Endothelial cell of umbilical vein (primary cell): ENCODE measurements at regions not wholly inside any gene's neighbourhood (a gene's known extent, or its start where the extent isn't known, plus 50 kb on each side); places are given as distances from the start of the nearest gene placed in this dataset.

Source experiments
- CTCF ChIP-seq, 2 donors: IDR thresholded peaks; 1 replicate in 1 of 2; 2 replicates in 1 of 2; pipeline ENCODE4 v1.5.1; 2011; ENCODE audit warnings: low read length in 2 of 2, mild to moderate bottlenecking in 2 of 2, moderate library complexity in 2 of 2, control low read depth in 1 of 2, inconsistent platforms in 1 of 2, low read depth in 1 of 2; ENCODE audit not compliant: insufficient read depth in 1 of 2; ENCODE audit errors: extremely low read depth in 1 of 2
- EZH2 ChIP-seq: IDR thresholded peaks from 2 replicates; pipeline ENCODE4 v1.6.1; 2012; ENCODE audit warnings: borderline replicate concordance, low read depth, mild to moderate bottlenecking, moderate library complexity, low read length, inconsistent platforms; ENCODE audit not compliant: severe bottlenecking
- FOS ChIP-seq: IDR thresholded peaks from 2 replicates; pipeline ENCODE4 v1.6.1; 2011; ENCODE audit warnings: mild to moderate bottlenecking, low read length, moderate library complexity, borderline replicate concordance; ENCODE audit not compliant: insufficient read depth
- JUN ChIP-seq: IDR thresholded peaks from 2 replicates; pipeline ENCODE4 v1.6.1; 2011; ENCODE audit warnings: borderline replicate concordance, low read depth; ENCODE audit not compliant: insufficient read length, insufficient read depth
- POLR2AphosphoS5 ChIP-seq: IDR thresholded peaks from 2 replicates; pipeline ENCODE4 v1.6.1; 2012; ENCODE audit warnings: low read depth, mild to moderate bottlenecking, control low read depth, low read length, moderate library complexity; ENCODE audit not compliant: insufficient read depth

DNA sequence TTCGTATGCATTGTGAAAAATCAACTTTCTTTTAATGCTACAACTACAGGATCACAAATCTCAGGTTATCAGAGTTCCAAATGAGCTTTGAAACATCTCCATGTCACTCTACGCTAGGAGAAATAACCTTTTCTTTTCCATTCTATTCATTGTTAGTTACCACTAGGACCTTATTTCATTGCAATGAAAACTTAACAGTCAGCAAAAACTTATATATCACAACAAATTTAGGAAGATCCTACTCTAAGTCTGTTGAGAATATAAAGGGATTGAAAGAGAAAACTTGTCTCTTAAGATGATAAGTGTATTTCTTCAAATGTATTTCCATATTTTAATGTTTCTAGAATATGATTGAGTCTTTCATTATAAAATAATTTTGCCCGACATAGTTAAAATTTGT lies 539.1 kb downstream of the TMTC2 start:
- no peak for TF ChIP-seq CTCF (IDR thresholded peaks at IDR 0.05; ENCODE audit: extremely low read depth in 1 of 2, insufficient read depth in 1 of 2, low read depth in 1 of 2, low read length in 2 of 2)
- TF ChIP-seq EZH2 = no peak
- no peak for TF ChIP-seq JUN
- no peak for TF ChIP-seq POLR2AphosphoS5
- TF ChIP-seq FOS = no peak
